ENCODE measurements at regions not wholly inside any gene's neighbourhood (a gene's known extent, or its start where the extent isn't known, plus 50 kb on each side); places are given as distances from the start of the nearest gene placed in this dataset.
A peak's percentile ranks its signal among the peaks of the same experiment; 100 is the strongest.

GRCh38 chr6:43953794-43954310 lies 173.4 kb downstream of the MRPL14 start (continued):
- no peak; the same call in 1 of the 2 replicates for TF ChIP-seq ZNF276 (CRISPR knock-in tag; IDR thresholded peaks at IDR 0.05; ENCODE audit: low read depth)
- TF ChIP-seq ZNF318 (CRISPR knock-in tag; IDR thresholded peaks at IDR 0.05): no peak
- peak; percentile 41; the same call in 1 of the 2 replicates for TF ChIP-seq ZBTB26 (CRISPR knock-in tag; IDR thresholded peaks at IDR 0.05; ENCODE audit: borderline replicate concordance)
- no peak for TF ChIP-seq MTF2 (CRISPR knock-in tag; IDR thresholded peaks at IDR 0.05; ENCODE audit: borderline replicate concordance)
- no peak for TF ChIP-seq XBP1 (CRISPR knock-in tag; IDR thresholded peaks at IDR 0.05)
- peak; percentile 51; the same call in 1 of the 2 replicates for TF ChIP-seq TARDBP (CRISPR knock-in tag; IDR thresholded peaks at IDR 0.05)
- TF ChIP-seq KLF11 (CRISPR knock-in tag; IDR thresholded peaks at IDR 0.05): no peak
- no peak for TF ChIP-seq ZNF317 (CRISPR knock-in tag; IDR thresholded peaks at IDR 0.05)
- 0 out of 2 replicates have a peak, but pooled peaks have one; percentile 44 for TF ChIP-seq THAP8 (CRISPR knock-in tag; IDR thresholded peaks at IDR 0.05; ENCODE audit: borderline replicate concordance)
- 0 out of 2 replicates have a peak, but pooled peaks have one; percentile 39 for TF ChIP-seq ZKSCAN8 (CRISPR knock-in tag; IDR thresholded peaks at IDR 0.05; ENCODE audit: borderline replicate concordance)
- no peak for TF ChIP-seq ZNF235 (CRISPR knock-in tag; IDR thresholded peaks at IDR 0.05; ENCODE audit: borderline replicate concordance)
- peak; percentile 82; the same call in 1 of the 2 replicates for TF ChIP-seq WIZ (CRISPR knock-in tag; IDR thresholded peaks at IDR 0.05)
- TF ChIP-seq CEBPG (CRISPR knock-in tag; IDR thresholded peaks at IDR 0.05): no peak
- TF ChIP-seq MIER2 (CRISPR knock-in tag; IDR thresholded peaks at IDR 0.05): peak; percentile 73
- 0 out of 2 replicates have a peak, but pooled peaks have one; percentile 65 for TF ChIP-seq KAT7 (CRISPR knock-in tag; IDR thresholded peaks at IDR 0.05; ENCODE audit: borderline replicate concordance)
- TF ChIP-seq HDAC1 (CRISPR knock-in tag; IDR thresholded peaks at IDR 0.05): no peak
- TF ChIP-seq ZNF292 (CRISPR knock-in tag; IDR thresholded peaks at IDR 0.05; ENCODE audit: borderline replicate concordance, low read depth): 0 out of 2 replicates have a peak, but pooled peaks have one; percentile 36
- no peak; the same call in 1 of the 2 replicates for TF ChIP-seq ZNF136 (CRISPR knock-in tag; IDR thresholded peaks at IDR 0.05; ENCODE audit: low read depth)
